ENCODE measurements at regions not wholly inside any gene's neighbourhood (a gene's known extent, or its start where the extent isn't known, plus 50 kb on each side); places are given as distances from the start of the nearest gene placed in this dataset.

DNA sequence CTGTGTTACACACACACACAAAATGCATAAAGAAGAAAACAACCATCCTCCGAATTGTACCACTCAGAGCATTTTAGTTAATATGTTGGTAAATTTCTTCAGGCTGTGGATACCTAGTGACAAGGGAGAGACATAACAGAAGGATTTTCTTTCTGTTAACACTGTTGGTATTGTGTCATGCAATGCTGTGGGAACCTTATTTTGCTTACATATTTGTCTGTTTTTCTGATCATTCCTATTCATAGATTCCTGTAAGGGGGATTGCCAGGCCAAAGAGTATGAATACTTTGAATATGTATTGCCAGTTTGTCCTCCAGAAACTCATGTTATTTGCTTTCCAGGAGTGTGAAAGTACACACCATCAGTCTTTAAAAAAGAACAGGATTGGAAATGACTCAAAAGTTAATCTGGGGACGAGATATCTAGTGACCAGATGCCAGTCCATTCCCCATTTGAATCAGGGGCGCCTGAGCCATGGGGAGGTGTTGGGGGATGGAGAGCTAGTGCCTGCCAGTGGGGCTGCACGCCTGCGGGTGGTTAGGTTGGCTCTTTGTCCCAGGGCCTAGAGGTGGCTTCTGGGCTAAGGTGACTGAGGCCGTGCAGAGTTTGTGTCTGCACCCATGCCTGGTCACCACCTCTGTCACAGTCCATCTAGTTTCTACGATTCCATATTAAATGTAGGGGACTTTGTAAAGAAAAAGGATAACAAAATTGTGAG is 142.0 kb downstream of the PTPN20 start:
- no peak for DNase-seq
- H3K9me3 Mint-ChIP-seq, result no peaks in the 10 kb centered on the region
- no peak overlapping the region for H3K4me3 Mint-ChIP-seq
- intact Hi-C loops (cut with micrococcal nuclease), result no loop called here
- H3K4me1 Mint-ChIP-seq, result peaks cover 5% of the 10 kb centered on the region
- H3K27me3 Mint-ChIP-seq, result no peaks in the 10 kb centered on the region
- H3K36me3 Mint-ChIP-seq (ENCODE audit: low read depth), result no peaks in the 10 kb centered on the region
- H3K27ac Mint-ChIP-seq, result no peak overlapping the region

DNA sequence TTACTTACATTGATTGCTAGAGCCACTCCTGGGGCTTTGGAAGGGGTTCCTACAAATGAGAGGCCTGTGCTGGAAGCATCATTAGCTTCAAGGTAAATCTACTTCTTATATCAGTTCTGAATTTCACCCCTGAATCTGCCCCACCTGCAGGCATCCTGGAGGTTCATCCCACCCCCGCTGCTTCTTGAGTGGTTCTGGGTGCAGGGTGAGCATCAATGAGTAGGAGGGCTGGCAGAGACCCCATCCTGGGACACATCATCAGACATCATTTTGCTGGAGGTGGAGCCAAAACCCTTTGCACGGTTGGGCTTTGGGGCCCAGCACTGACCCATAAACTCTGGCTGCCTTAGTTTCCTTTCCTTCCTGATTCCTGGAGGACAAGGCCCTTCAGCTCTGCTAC is 143.7 kb downstream of the PTPN20 start:
- H3K36me3 Mint-ChIP-seq (ENCODE audit: low read depth), result no peaks in the 10 kb centered on the region
- intact Hi-C loops (cut with micrococcal nuclease), result no loop called here
- H3K27ac Mint-ChIP-seq, result no peak overlapping the region
- DNase-seq, result no peak
- peaks cover 3% of the 10 kb centered on the region for H3K4me1 Mint-ChIP-seq
- H3K4me3 Mint-ChIP-seq, result no peak overlapping the region
- no peaks in the 10 kb centered on the region for H3K9me3 Mint-ChIP-seq
- no peaks in the 10 kb centered on the region for H3K27me3 Mint-ChIP-seq

DNA sequence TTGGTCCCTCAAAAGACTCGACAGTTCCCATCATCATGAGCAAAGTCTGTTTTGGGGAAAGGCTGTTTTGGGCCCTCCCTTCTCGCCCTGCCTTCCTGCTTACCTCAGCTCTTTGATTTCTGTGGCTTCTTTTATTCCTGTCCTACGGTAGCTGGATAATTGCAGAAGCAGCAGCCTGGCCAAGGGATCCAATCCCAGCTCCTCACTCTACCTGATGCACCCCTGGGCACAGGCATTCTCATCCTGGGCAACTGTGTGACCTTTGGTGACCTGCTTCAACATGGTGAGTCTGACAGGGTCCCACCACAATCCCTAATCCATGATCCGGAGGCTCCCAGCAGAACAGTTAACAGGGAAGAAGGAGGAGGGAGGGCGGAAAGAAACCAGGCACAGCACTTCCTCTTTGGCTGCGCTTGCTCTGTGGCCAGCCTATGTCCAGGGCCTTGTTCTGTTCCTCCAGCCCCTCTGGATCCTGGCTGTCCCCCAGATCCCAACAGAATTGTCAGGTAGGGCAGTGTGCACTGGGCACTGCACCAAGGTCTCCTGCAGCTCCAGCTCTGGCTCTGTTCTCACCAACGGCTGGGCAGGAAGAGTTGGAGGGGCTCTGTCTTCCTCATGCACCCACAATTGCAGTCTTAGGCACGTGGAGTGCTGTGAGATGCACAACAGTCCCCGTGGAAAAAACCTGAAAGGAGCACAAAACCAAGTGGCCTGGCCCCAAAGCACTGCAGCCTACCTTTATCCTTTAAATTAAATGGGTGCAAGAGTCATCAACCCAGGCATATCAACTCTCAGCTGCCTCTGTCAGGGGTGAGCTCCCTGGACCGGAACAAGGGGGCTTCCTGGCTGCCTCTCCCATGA is 144.4 kb downstream of the PTPN20 start:
- Mint-ChIP-seq H3K4me3 (no peak overlapping the region), H3K36me3 (ENCODE audit: low read depth) (no peaks in the 10 kb centered on the region), H3K9me3 (no peaks in the 10 kb centered on the region), H3K4me1 (peaks cover 3% of the 10 kb centered on the region), H3K27ac (no peak overlapping the region), H3K27me3 (no peaks in the 10 kb centered on the region)
- intact Hi-C loops (cut with micrococcal nuclease), result no loop called here
- DNase-seq, result no peak

DNA sequence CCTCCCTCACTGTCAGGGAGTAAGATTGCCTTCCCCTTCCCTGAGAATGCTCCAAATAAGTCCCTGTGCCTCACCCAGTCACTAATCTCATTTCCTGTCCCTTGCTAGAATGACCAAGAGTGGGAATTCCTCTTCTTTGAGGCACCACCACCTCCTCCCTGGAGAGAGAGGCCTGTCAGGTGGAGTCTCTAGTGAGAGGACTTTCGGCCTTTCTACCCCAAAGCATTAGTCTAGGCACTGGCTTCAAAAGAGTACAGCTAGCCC is 145.0 kb downstream of the PTPN20 start:
- Mint-ChIP-seq H3K9me3 (no peaks in the 10 kb centered on the region), H3K27ac (no peak overlapping the region), H3K4me3 (no peak overlapping the region), H3K4me1 (peaks cover 3% of the 10 kb centered on the region), H3K36me3 (ENCODE audit: low read depth) (no peaks in the 10 kb centered on the region), H3K27me3 (no peaks in the 10 kb centered on the region)
- no peak for DNase-seq
- intact Hi-C loops (cut with micrococcal nuclease), result no loop called here

DNA sequence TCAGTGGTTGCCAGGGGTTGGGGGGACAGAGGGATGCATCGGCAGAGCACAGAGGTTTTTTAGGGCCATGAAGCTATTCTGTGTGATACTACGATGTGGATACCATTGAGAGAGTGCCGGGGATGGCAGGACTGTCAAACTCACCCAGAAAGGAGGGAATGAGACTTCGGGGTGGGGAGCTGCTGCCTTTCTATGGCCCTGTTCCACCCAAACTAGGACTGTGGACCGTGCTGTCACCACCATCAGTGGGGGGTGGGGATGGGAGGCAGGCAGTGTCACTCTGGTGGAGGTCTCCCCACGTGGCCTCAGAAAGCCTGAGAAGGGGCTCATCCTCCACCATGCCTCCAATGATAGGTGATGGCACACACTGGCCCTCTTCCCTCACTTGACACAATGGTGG is 146.2 kb downstream of the PTPN20 start:
- DNase-seq, result no peak
- H3K27ac Mint-ChIP-seq, result no peak overlapping the region
- no peak overlapping the region for H3K4me3 Mint-ChIP-seq
- no peaks in the 10 kb centered on the region for H3K9me3 Mint-ChIP-seq
- H3K4me1 Mint-ChIP-seq, result peaks cover 3% of the 10 kb centered on the region
- intact Hi-C loops (cut with micrococcal nuclease), result no loop called here
- H3K27me3 Mint-ChIP-seq, result no peaks in the 10 kb centered on the region
- H3K36me3 Mint-ChIP-seq (ENCODE audit: low read depth), result no peaks in the 10 kb centered on the region

DNA sequence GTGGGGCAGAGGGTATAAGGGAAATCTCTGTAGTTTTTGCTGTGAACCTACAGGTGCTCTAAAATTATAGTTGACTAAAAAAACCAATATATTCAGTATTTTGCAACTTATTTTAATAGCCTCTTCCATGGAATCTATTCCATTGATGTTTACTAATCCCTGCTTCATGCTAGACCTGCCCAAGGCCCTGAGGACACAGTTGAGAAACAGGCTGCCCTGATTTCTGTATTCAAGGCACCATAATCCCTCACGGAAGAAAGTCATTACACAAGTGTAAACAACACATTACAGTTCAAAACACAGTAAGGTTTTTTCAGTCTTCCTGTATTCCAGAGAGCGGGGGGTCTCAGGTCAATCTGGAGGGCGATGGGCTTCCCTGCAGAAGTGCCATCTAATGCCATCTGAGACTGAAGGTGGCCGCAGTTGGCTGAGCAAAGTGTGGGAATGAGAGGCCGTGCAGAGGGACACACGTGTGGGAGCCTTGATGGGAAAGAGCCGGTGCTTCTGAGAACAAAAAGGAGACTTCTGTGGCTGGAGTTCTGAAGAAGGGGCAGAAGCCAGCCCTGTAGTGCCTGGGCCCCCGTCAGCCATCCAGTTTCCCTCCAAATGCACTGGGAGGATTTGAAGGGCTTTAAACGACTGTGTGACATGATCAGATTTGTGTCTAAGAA is 146.9 kb downstream of the PTPN20 start:
- no peaks in the 10 kb centered on the region for H3K27me3 Mint-ChIP-seq

DNA sequence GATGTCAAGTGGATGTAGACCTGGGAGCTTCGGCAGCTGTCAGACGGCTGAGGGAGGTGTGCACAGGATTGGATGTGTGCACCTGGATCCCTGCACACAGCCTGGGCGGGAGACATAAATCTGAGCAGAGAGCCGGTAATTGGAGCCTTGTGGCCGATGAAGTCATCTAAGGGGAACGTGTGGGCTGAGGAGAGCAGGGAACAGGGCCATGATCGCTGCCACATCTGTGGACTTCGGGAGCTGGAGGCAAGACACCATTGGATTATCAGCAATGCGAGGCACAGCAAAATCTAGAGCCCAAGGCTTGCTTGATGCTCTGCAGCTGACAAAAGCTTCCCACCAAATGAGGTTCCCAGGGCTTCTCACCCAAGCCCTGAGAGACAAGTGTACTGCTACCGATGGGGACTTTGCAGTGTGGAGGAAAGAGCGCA is 147.7 kb downstream of the PTPN20 start:
- no peaks in the 10 kb centered on the region for H3K9me3 Mint-ChIP-seq
- no peak overlapping the region for H3K4me3 Mint-ChIP-seq
- no peak for DNase-seq
- peaks cover 3% of the 10 kb centered on the region for H3K4me1 Mint-ChIP-seq
- H3K27me3 Mint-ChIP-seq, result no peaks in the 10 kb centered on the region
- H3K27ac Mint-ChIP-seq, result no peak overlapping the region
- intact Hi-C loops (cut with micrococcal nuclease), result no loop called here
- no peaks in the 10 kb centered on the region for H3K36me3 Mint-ChIP-seq (ENCODE audit: low read depth)

More for the DNA sequence above, 146.9 kb downstream of the PTPN20 start:
- Mint-ChIP-seq H3K27ac (no peak overlapping the region), H3K36me3 (ENCODE audit: low read depth) (no peaks in the 10 kb centered on the region), H3K4me1 (peaks cover 3% of the 10 kb centered on the region), H3K9me3 (no peaks in the 10 kb centered on the region), H3K4me3 (no peak overlapping the region)
- intact Hi-C loops (cut with micrococcal nuclease), result no loop called here
- no peak for DNase-seq

DNA sequence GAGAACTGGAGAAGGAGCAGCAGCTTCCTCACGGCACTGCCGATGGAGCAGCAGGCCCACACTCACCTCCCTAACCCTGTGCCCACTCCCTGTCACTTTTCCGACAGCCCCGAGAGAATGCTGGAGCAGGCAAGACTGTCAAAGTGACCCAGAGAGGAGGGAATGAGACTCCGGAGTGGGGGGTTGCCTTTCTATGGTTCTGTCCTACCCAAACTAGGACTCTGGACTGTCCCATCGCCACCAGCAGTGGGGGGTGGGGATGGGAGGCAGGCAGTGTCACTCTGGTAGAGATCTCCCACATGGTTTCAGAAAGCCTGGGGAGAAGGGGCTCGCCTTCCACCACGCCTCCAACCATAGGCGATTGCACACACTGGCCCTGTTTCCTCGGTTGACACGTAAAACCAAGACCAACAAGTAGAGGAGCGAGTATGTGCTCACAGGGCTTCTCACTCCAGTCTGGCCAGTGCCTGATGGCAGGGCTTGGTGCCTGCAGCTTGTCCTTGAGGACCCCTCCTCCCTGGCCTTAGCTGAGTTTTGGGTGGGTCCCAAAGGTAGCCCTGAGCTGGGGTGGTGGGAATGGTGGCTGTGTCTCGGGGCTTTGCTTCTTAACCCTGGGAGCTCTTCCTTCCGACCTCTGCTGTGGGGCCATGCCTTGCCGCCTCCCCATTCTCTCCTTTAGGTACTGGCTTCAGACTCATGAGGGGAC is 148.5 kb downstream of the PTPN20 start:
- no peaks in the 10 kb centered on the region for H3K27me3 Mint-ChIP-seq
- H3K4me3 Mint-ChIP-seq, result no peak overlapping the region
- H3K4me1 Mint-ChIP-seq, result peaks cover 3% of the 10 kb centered on the region
- no peaks in the 10 kb centered on the region for H3K9me3 Mint-ChIP-seq
- H3K36me3 Mint-ChIP-seq (ENCODE audit: low read depth), result no peaks in the 10 kb centered on the region
- no peak for DNase-seq
- intact Hi-C loops (cut with micrococcal nuclease), result no loop called here
- H3K27ac Mint-ChIP-seq, result no peak overlapping the region

DNA sequence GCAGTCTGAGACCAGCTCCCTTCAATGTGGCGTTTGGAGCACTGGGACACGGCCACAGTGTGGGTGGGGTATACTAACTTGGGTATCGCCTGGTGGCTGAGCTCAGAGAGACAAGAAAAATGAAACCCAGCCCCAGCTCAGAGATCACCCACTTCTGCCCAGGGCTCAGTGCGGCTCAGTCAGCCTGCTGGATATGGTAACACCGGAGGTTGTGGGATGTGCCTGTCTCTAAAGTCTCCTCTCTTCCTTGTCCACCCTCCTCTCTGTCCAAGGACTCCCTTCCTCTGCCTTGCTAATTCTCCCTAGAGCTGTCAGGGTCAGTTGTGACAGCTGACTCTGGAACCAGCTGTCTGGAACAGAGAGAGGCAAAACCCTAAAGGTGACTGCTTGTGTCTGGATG is 149.1 kb downstream of the PTPN20 start:
- Mint-ChIP-seq H3K9me3 (no peaks in the 10 kb centered on the region), H3K4me3 (no peak overlapping the region), H3K27ac (no peak overlapping the region), H3K4me1 (peaks cover 3% of the 10 kb centered on the region), H3K36me3 (ENCODE audit: low read depth) (no peaks in the 10 kb centered on the region), H3K27me3 (peaks cover 2% of the 10 kb centered on the region)
- DNase-seq, result no peak
- intact Hi-C loops (cut with micrococcal nuclease), result no loop called here

DNA sequence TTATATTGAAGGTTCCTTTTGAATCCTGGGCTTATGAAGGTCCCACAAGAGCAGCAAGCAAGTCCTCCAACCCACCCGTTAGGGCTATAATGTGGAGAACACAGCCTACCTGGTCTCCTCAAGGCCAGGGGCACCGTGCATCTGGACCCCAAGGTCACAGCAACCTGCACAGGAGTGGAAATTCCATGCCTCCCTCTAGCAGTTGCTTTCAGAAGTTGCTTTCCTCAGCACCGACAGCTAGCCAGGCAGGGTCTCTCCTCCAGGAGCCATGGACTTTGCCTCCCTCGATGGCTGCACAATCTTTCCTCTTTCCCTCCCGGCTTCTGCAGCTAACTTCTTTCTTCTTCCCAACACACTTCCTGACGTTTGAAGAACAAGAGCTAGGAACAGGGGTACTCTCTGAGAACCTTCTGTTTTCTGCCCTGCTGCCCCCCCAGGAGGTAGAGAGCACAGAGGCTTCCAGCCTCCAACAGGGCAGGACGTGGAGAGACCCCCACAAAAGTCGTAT is 149.8 kb downstream of the PTPN20 start:
- intact Hi-C loops (cut with micrococcal nuclease), result no loop called here
- Mint-ChIP-seq H3K27me3 (peaks cover 2% of the 10 kb centered on the region), H3K4me3 (no peak overlapping the region), H3K9me3 (no peaks in the 10 kb centered on the region), H3K27ac (no peak overlapping the region), H3K36me3 (ENCODE audit: low read depth) (no peaks in the 10 kb centered on the region), H3K4me1 (peaks cover 3% of the 10 kb centered on the region)
- DNase-seq, result no peak

DNA sequence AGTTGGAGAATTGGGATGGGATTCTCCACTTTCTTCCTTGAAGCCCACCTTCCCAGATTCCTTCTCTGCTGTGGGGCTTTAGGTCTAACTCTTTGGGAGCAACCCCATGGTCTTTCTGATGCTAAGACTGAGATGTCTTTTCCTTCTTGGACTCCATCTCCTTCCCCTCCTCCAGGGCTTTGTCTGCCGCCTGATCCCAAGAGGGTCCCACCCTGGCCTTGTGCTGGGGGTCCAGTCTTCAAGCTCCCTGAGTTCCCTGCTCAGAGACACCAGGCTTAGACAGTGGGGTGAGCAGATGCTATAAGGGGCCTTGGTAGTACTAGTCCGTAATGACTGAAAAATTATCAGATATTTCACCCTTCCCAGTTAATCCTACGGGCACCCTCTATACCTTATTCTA is 150.5 kb downstream of the PTPN20 start:
- H3K36me3 Mint-ChIP-seq (ENCODE audit: low read depth), result no peaks in the 10 kb centered on the region
- no peaks in the 10 kb centered on the region for H3K4me1 Mint-ChIP-seq
- no peak overlapping the region for H3K4me3 Mint-ChIP-seq
- peaks cover 2% of the 10 kb centered on the region for H3K27me3 Mint-ChIP-seq
- no peak overlapping the region for H3K27ac Mint-ChIP-seq
- no peaks in the 10 kb centered on the region for H3K9me3 Mint-ChIP-seq
- intact Hi-C loops (cut with micrococcal nuclease), result no loop called here
- DNase-seq, result no peak

DNA sequence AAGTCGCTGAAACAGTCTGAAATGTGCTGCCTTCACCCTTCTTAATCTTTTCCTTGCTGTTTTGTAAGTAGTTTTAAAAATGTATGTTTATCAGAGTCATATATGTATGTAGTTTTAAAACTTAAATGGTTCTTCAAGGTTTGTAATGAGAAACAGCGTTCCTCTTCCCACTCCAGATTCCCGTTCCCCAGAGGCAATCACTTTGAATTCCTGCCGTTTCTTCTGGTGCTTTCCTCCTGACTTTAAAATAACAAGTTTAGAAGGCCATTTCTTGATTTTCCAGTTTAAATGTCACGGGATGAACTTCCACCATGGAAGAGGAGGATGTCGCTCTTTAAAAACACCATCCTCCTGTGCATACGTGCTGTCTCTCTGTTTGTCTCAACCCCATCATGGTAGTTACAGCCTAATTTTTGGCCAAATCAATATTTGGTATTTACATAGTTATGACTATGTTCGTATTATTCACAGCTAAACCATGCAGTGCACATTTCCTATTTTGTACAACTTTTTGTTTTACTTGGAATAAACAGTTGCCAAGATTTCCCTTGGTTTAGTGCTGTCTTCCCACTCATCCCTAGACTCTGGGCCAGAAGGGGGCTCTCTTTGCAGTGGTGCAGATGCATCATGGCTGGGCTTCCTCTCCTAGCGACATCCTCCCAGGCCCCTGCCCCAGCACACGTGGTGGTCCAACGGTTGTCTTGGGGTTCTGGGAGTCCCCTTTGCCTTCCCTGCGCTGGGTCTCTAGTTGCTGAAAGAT is 151.4 kb downstream of the PTPN20 start:
- no peak for DNase-seq
- no peaks in the 10 kb centered on the region for H3K36me3 Mint-ChIP-seq (ENCODE audit: low read depth)
- H3K4me1 Mint-ChIP-seq, result no peaks in the 10 kb centered on the region
- no peak overlapping the region for H3K4me3 Mint-ChIP-seq
- H3K27me3 Mint-ChIP-seq, result peaks cover 2% of the 10 kb centered on the region
- intact Hi-C loops (cut with micrococcal nuclease), result no loop called here
- H3K9me3 Mint-ChIP-seq, result no peaks in the 10 kb centered on the region
- H3K27ac Mint-ChIP-seq, result no peak overlapping the region

DNA sequence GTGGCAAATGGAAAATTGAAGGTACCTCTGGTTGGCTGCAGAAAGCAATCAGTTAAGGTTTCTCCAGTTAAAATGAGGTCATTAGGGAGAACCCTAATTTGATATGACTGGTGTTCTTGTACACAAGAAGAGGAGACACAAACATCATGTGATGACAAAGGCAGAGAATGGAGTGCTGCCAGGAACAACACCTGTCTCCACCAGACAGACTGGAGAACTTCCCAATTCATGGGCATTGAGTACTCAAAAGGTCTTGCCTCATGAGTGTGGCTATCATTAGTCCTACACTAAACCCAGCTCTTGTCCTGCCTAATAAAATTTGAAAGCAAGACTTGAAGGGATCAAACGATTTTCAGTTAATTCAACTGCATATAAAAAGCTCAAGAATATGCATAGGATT is 152.6 kb downstream of the PTPN20 start:
- no peaks in the 10 kb centered on the region for H3K9me3 Mint-ChIP-seq
- H3K27me3 Mint-ChIP-seq, result peaks cover 2% of the 10 kb centered on the region
- H3K4me3 Mint-ChIP-seq, result no peak overlapping the region
- no peaks in the 10 kb centered on the region for H3K4me1 Mint-ChIP-seq
- intact Hi-C loops (cut with micrococcal nuclease), result no loop called here
- no peak for DNase-seq
- no peak overlapping the region for H3K27ac Mint-ChIP-seq
- no peaks in the 10 kb centered on the region for H3K36me3 Mint-ChIP-seq (ENCODE audit: low read depth)
